Tibial artery (tissue), 4 donors: ENCODE measurements at regions not wholly inside any gene's neighbourhood (a gene's known extent, or its start where the extent isn't known, plus 50 kb on each side); places are given as distances from the start of the nearest gene placed in this dataset.

Source experiments
- DNase-seq, 2 donors: peaks; one replicate each; pipeline ENCODE4 v3.0.0-alpha.2; 2019
- H3K27ac ChIP-seq, 2 donors: fragments of 200-600 bp; sonication (generic) in 1 of 2; 1 replicate in 1 of 2; 2 replicates in 1 of 2; pipeline ENCODE4 v1.5.1; 2018 to 2019; ENCODE audit warnings: mild to moderate bottlenecking in 1 of 2
- H3K27me3 ChIP-seq, 2 donors: fragments of 200-600 bp; sonication (generic) in 1 of 2; one replicate each; pipeline versions ENCODE4 v1.5.1 to v1.6.0; 2016 to 2019
- H3K36me3 ChIP-seq, 3 donors: fragments of 200-600 bp; sonication (generic) in 2 of 3; one replicate each; pipeline ENCODE4 v1.5.1; 2016 to 2019; ENCODE audit warnings: mild to moderate bottlenecking in 2 of 3
- H3K4me1 ChIP-seq, 4 donors: fragments of 200-600 bp; sonication (generic) in 2 of 4; 1 replicate in 3 of 4; 2 replicates in 1 of 4; pipeline ENCODE4 v1.5.1; 2016 to 2019
- H3K4me3 ChIP-seq, 2 donors: fragments of 200-600 bp; sonication (generic) in 1 of 2; 1 replicate in 1 of 2; 2 replicates in 1 of 2; pipeline ENCODE4 v1.5.1; 2018 to 2019; ENCODE audit warnings: mild to moderate bottlenecking in 2 of 2
- H3K9me3 ChIP-seq, 3 donors: fragments of 200-600 bp; sonication (generic) in 1 of 3; one replicate each; pipeline ENCODE4 v1.5.1; 2016 to 2019
- intact Hi-C: fragments of 100-400 bp; cut with DNase I; formaldehyde crosslinking; loops from one replicate; pipeline ENCODE4 v1.15.0; 2023; ENCODE audit warnings: low total_unique reads
- TF ChIP-seq, protein P1 (sequence below), 2 experiments: fragments of 200-600 bp in 1 of 2; fragments of 450-650 bp in 1 of 2; IDR thresholded peaks; one replicate each; pipeline ENCODE4 v1.5.1; 2017 to 2019; ENCODE audit warnings: antibody characterized with exemption in 2 of 2, mild to moderate bottlenecking in 1 of 2, moderate library complexity in 1 of 2

GRCh38 chr2:220057916-220058315 lies 430.5 kb downstream of the SLC4A3 start:
- Histone ChIP-seq H3K27me3 (no peaks in the 10 kb centered on the region), H3K4me1 (no peaks in the 10 kb centered on the region), H3K4me3 (no peak overlapping the region), H3K9me3 (peaks cover 0 to 3% (median 0%) of the 10 kb centered on the region in 3 donors), H3K27ac (no peak overlapping the region), H3K36me3 (no peaks in the 10 kb centered on the region)
- intact Hi-C loops: no loop called here
- TF ChIP-seq, protein P1, sequence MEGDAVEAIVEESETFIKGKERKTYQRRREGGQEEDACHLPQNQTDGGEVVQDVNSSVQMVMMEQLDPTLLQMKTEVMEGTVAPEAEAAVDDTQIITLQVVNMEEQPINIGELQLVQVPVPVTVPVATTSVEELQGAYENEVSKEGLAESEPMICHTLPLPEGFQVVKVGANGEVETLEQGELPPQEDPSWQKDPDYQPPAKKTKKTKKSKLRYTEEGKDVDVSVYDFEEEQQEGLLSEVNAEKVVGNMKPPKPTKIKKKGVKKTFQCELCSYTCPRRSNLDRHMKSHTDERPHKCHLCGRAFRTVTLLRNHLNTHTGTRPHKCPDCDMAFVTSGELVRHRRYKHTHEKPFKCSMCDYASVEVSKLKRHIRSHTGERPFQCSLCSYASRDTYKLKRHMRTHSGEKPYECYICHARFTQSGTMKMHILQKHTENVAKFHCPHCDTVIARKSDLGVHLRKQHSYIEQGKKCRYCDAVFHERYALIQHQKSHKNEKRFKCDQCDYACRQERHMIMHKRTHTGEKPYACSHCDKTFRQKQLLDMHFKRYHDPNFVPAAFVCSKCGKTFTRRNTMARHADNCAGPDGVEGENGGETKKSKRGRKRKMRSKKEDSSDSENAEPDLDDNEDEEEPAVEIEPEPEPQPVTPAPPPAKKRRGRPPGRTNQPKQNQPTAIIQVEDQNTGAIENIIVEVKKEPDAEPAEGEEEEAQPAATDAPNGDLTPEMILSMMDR (IDR thresholded peaks at IDR 0.05): no peak
- DNase-seq: no peak

GRCh38 chr2:220064111-220065030 lies 436.9 kb downstream of the SLC4A3 start:
- TF ChIP-seq, protein P1 (IDR thresholded peaks at IDR 0.05): no peak
- H3K36me3 ChIP-seq: no peaks in the 10 kb centered on the region
- no peaks in the 10 kb centered on the region for H3K4me1 ChIP-seq
- DNase-seq: no peak
- no peak overlapping the region for H3K4me3 ChIP-seq
- no peak overlapping the region for H3K27ac ChIP-seq
- no peaks in the 10 kb centered on the region for H3K9me3 ChIP-seq
- intact Hi-C loops: no loop called here
- H3K27me3 ChIP-seq: no peaks in the 10 kb centered on the region

- Histone ChIP-seq H3K27me3 (no peaks in the 10 kb centered on the region), H3K4me1 (no peaks in the 10 kb centered on the region), H3K4me3 (no peak overlapping the region), H3K36me3 (no peaks in the 10 kb centered on the region), H3K9me3 (no peaks in the 10 kb centered on the region), H3K27ac (no peak overlapping the region)
- DNase-seq: no peak
- intact Hi-C loops: no loop called here
- TF ChIP-seq, protein P1 (IDR thresholded peaks at IDR 0.05): no peak
Measured at GRCh38 chr2:220065581-220065980, 438.2 kb downstream of the SLC4A3 start.

DNA sequence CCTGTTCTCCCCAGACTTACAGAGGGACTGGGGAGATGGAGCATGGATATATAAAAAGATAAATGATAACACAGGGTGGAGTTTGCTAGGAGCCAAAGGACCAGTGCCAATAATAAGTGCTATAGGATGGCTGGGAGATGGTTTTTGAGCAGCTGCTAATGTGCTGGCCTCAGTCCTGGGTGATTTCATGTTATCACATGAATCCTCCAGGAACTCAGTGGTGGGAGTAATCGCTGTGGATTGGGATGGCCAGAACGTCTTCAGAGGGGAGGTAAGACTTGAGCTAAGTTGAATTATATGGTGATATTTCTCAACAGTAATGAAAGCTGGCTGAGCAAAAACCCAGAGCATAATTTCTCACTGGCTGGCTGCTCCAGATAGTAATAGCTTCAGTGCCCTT lies 441.4 kb downstream of the SLC4A3 start:
- H3K4me3 ChIP-seq: no peak overlapping the region
- no peaks in the 10 kb centered on the region for H3K27me3 ChIP-seq
- H3K27ac ChIP-seq: no peak overlapping the region
- intact Hi-C loops: no loop called here
- TF ChIP-seq, protein P1 (IDR thresholded peaks at IDR 0.05): no peak
- H3K9me3 ChIP-seq: no peaks in the 10 kb centered on the region
- no peaks in the 10 kb centered on the region for H3K4me1 ChIP-seq
- no peaks in the 10 kb centered on the region for H3K36me3 ChIP-seq
- DNase-seq: no peak

DNA sequence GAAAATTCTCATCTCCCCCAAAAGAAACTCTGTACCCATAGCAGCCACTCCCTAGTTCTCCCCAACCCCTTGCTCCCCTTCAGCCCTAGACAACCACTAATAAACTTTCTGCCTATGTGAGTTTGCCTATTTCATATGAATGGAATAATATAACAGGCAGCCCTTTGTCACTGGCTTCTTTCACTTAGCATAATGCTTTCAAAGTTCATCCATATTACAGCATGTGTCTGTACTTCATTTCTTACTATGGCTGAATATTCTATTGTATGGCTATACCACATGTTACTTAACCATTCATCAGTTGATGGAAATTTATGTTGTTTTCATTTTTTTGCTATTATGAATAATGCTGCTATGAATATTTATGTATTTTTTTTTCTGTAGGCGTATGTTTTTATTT lies 442.9 kb downstream of the SLC4A3 start:
- Histone ChIP-seq H3K4me1 (peaks cover 0 to 4% (median 0%) of the 10 kb centered on the region in 4 donors), H3K36me3 (no peaks in the 10 kb centered on the region), H3K4me3 (no peak overlapping the region), H3K27ac (no peak overlapping the region), H3K9me3 (no peaks in the 10 kb centered on the region), H3K27me3 (no peaks in the 10 kb centered on the region)
- no peak for DNase-seq
- intact Hi-C loops: loop anchor here (5.0 kb wide), 1 partner anchor 1892 kb away; no protein-coding TSS in a partner anchor
- TF ChIP-seq, protein P1 (IDR thresholded peaks at IDR 0.05): no peak
